Left colon (tissue), 2 donors: ENCODE measurements at regions not wholly inside any gene's neighbourhood (a gene's known extent, or its start where the extent isn't known, plus 50 kb on each side); places are given as distances from the start of the nearest gene placed in this dataset.
"Not testable (repeated sequence)": the region's sequence is repeated elsewhere in the genome, so short reads cannot be mapped to it uniquely, and the experiment has no call there.

ENCODE experiments used
- ATAC-seq: fragments of 200-7000 bp; cut with Tn5 transposase; one replicate; pipeline ENCODE4 v1.9.1; 2020; ENCODE audit warnings: mild to moderate bottlenecking, moderate library complexity
- DNase-seq, 2 donors: peaks; one replicate each; pipeline ENCODE4 v3.0.0-alpha.2; 2020
- intact Hi-C, 2 donors: fragments of 100-400 bp; cut with DNase I in 1 of 2; cut with micrococcal nuclease in 1 of 2; formaldehyde crosslinking; loops; one replicate each; pipeline versions ENCODE4 v1.11.2 to v1.14.0; 2022; cut with DNase I, micrococcal nuclease
- donor health status: DM: no; HTN: no; CAD: no.
- donor health status: DM: yes; HTN: yes; CAD: no.

GRCh38 chr13:104980586-104980985 lies 1554.9 kb downstream of the EFNB2 start:
- intact Hi-C loops: no loop called here
- DNase-seq (no peak), ATAC-seq (no peak)

- intact Hi-C loops: no loop called here
- DNase-seq (no peak), ATAC-seq (no peak)
These were observed 1556.0 kb downstream of the EFNB2 start for GRCh38 chr13:104979281-104980030.

- DNase-seq (no peak), ATAC-seq (no peak)
- intact Hi-C loops: no loop called here
These were observed 1558.5 kb downstream of the EFNB2 start for GRCh38 chr13:104976986-104977385.

- DNase-seq (no peak), ATAC-seq (no peak)
- intact Hi-C loops: no loop called here
These were observed 1560.2 kb downstream of the EFNB2 start for GRCh38 chr13:104975272-104975671.

- ATAC-seq: no peak
- intact Hi-C loops: no loop called here
These were observed 1566.6 kb downstream of the EFNB2 start for GRCh38 chr13:104968876-104969275.

GRCh38 chr13:104967836-104968630 lies 1567.4 kb downstream of the EFNB2 start:
- DNase-seq (no peak), ATAC-seq (no peak)
- intact Hi-C loops: no loop called here

More at GRCh38 chr13:104968876-104969275, 1566.6 kb downstream of the EFNB2 start:
- no peak for DNase-seq

- ATAC-seq (no peak), DNase-seq (no peak)
- intact Hi-C loops: no loop called here
These were observed 1568.1 kb downstream of the EFNB2 start for GRCh38 chr13:104967376-104967775.

- ATAC-seq: no peak
- no peak for DNase-seq
- intact Hi-C loops: no loop called here
These were observed 1573.1 kb downstream of the EFNB2 start for GRCh38 chr13:104962411-104962810.

GRCh38 chr13:104961246-104961645 lies 1574.2 kb downstream of the EFNB2 start:
- ATAC-seq (no peak), DNase-seq (no peak)
- intact Hi-C loops: no loop called here

- intact Hi-C loops: no loop called here
- no peak for DNase-seq
- no peak for ATAC-seq
These were observed 1581.3 kb downstream of the EFNB2 start for GRCh38 chr13:104954210-104954609.

- ATAC-seq (no peak), DNase-seq (no peak)
- intact Hi-C loops: no loop called here
These were observed 1581.9 kb downstream of the EFNB2 start for GRCh38 chr13:104953588-104953987.

GRCh38 chr13:104949840-104950740 lies 1585.4 kb downstream of the EFNB2 start:
- intact Hi-C loops: loop anchor here in 1 of 2 donors (5.0 kb wide), 1 partner anchor 342 kb away; no protein-coding TSS in a partner anchor
- DNase-seq (no peak), ATAC-seq (no peak)

- no peak for DNase-seq
- intact Hi-C loops: no loop called here
- ATAC-seq: no peak
These were observed 1591.3 kb downstream of the EFNB2 start for GRCh38 chr13:104944176-104944575.

- ATAC-seq (no peak), DNase-seq (no peak)
- intact Hi-C loops: no loop called here
These were observed 1592.1 kb downstream of the EFNB2 start for GRCh38 chr13:104943331-104943730.

GRCh38 chr13:104937881-104938280 lies 1597.6 kb downstream of the EFNB2 start:
- intact Hi-C loops: no loop called here
- no peak for DNase-seq
- no peak for ATAC-seq

GRCh38 chr13:104936304-104936703 lies 1599.2 kb downstream of the EFNB2 start:
- DNase-seq: no peak
- ATAC-seq: no peak
- intact Hi-C loops: no loop called here

- ATAC-seq, DNase-seq, intact Hi-C loops: not testable (repeated sequence)
These were observed 1614.9 kb downstream of the EFNB2 start for GRCh38 chr13:104920513-104920912.

GRCh38 chr13:104920091-104920490 lies 1615.4 kb downstream of the EFNB2 start:
- intact Hi-C loops: no loop called here
- ATAC-seq: no peak
- no peak for DNase-seq

- no peak for ATAC-seq
- intact Hi-C loops: no loop called here
- no peak for DNase-seq
These were observed 1635.2 kb downstream of the EFNB2 start for GRCh38 chr13:104900191-104900817.
